ENCODE measurements at regions not wholly inside any gene's neighbourhood (a gene's known extent, or its start where the extent isn't known, plus 50 kb on each side); places are given as distances from the start of the nearest gene placed in this dataset.

GRCh38 chr2:234879671-234880455 lies 72.0 kb upstream of the SH3BP4 start:
- no peak for TF ChIP-seq EZH2 (IDR thresholded peaks at IDR 0.05)
- no peak for TF ChIP-seq POLR2AphosphoS5 (IDR thresholded peaks at IDR 0.05; ENCODE audit: borderline replicate concordance, low read depth, low read length)
